ENCODE measurements at regions not wholly inside any gene's neighbourhood (a gene's known extent, or its start where the extent isn't known, plus 50 kb on each side); places are given as distances from the start of the nearest gene placed in this dataset.

GRCh38 chr12:65640489-65640901, 183.8 kb upstream of the HMGA2 start:
- Histone ChIP-seq H2AFZ (ENCODE audit: low read length) (peak overlapping the region; percentile 29), H3K4me1 (ENCODE audit: control insufficient read depth, extremely low read depth, insufficient read depth, low read length) (peaks cover 15% of the 10 kb centered on the region), H3K9ac (ENCODE audit: insufficient read depth, low read length) (no peak overlapping the region), H3K27me3 (ENCODE audit: control insufficient read depth, insufficient read depth, low read length) (no peaks in the 10 kb centered on the region), H4K20me1 (ENCODE audit: control insufficient read depth, extremely low read depth, insufficient read depth, low read length) (no peaks in the 10 kb centered on the region), H3K36me3 (ENCODE audit: control insufficient read depth, insufficient read depth, low read length) (no peaks in the 10 kb centered on the region), H3K4me2 (ENCODE audit: extremely low read depth, insufficient read depth, low read length) (peak overlapping the region; percentile 42), H3K27ac (ENCODE audit: insufficient read depth, low read length) (peak overlapping the region; percentile 61), H3K4me3 (replicated peaks in 1 of 4; ENCODE audit: control extremely low read depth in 1 of 4, insufficient read depth in 1 of 4, low read depth in 3 of 4, low read length in 4 of 4) (no peak overlapping the region), H3K9me3 (ENCODE audit: control insufficient read depth, insufficient read depth, low read depth, low read length) (no peaks in the 10 kb centered on the region), H3K79me2 (ENCODE audit: control insufficient read depth, insufficient read depth, low read length) (no peaks in the 10 kb centered on the region)
- peak in 1 of 2 donors; percentile 83 for DNase-seq (ENCODE audit: low read depth in 2 of 2)
- TF ChIP-seq, protein P1, sequence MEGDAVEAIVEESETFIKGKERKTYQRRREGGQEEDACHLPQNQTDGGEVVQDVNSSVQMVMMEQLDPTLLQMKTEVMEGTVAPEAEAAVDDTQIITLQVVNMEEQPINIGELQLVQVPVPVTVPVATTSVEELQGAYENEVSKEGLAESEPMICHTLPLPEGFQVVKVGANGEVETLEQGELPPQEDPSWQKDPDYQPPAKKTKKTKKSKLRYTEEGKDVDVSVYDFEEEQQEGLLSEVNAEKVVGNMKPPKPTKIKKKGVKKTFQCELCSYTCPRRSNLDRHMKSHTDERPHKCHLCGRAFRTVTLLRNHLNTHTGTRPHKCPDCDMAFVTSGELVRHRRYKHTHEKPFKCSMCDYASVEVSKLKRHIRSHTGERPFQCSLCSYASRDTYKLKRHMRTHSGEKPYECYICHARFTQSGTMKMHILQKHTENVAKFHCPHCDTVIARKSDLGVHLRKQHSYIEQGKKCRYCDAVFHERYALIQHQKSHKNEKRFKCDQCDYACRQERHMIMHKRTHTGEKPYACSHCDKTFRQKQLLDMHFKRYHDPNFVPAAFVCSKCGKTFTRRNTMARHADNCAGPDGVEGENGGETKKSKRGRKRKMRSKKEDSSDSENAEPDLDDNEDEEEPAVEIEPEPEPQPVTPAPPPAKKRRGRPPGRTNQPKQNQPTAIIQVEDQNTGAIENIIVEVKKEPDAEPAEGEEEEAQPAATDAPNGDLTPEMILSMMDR (conservative IDR thresholded peaks at IDR 0.05 in 1 of 2, IDR thresholded peaks at IDR 0.05 in 1 of 2; ENCODE audit: low read depth in 1 of 2, low read length in 2 of 2): no peak
- TF ChIP-seq EZH2 (IDR thresholded peaks at IDR 0.05; ENCODE audit: low read length, missing control alignments): no peak

DNA sequence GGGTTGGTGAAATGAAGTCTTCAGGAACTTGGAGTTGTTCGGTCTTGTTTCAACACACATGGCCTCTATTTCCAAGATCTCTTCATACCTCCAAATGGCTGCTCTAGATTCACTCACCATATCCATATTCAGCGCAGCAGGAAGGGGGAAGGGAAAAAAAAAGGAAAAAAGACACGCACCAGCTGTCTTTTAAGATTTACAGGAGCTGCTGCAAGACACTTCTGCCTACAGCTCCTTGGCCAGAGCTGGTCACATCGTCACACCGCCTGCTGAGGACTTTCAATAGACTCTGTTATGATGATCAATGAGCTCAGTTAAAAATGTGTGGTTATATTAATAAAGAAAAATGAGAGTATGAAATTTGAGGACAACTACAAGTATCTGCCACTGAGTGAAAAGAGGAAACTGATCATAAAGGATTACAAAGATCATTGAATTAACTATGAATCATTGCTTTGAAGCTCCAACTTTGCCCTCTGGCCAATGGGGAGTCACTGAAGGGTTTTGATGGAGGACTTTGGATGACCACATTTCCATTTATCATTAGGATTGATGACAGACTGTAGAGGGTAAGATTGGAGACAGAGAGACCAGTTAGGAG, 182.1 kb upstream of the HMGA2 start:
- DNase-seq (ENCODE audit: low read depth in 2 of 2): no peak

GRCh38 chr12:65643171-65643570, 181.1 kb upstream of the HMGA2 start:
- H3K4me1 ChIP-seq (ENCODE audit: control insufficient read depth, extremely low read depth, insufficient read depth, low read length): peaks cover 11% of the 10 kb centered on the region
- TF ChIP-seq EZH2 (IDR thresholded peaks at IDR 0.05; ENCODE audit: low read length, missing control alignments): no peak
- TF ChIP-seq, protein P1 (conservative IDR thresholded peaks at IDR 0.05 in 1 of 2, IDR thresholded peaks at IDR 0.05 in 1 of 2; ENCODE audit: low read depth in 1 of 2, low read length in 2 of 2): no peak
- no peaks in the 10 kb centered on the region for H4K20me1 ChIP-seq (ENCODE audit: control insufficient read depth, extremely low read depth, insufficient read depth, low read length)
- H3K27me3 ChIP-seq (ENCODE audit: control insufficient read depth, insufficient read depth, low read length): no peaks in the 10 kb centered on the region
- no peak overlapping the region for H3K9ac ChIP-seq (ENCODE audit: insufficient read depth, low read length)
- H3K79me2 ChIP-seq (ENCODE audit: control insufficient read depth, insufficient read depth, low read length): no peaks in the 10 kb centered on the region
- DNase-seq (ENCODE audit: low read depth in 2 of 2): no peak
- no peak overlapping the region for H2AFZ ChIP-seq (ENCODE audit: low read length)
- no peak overlapping the region for H3K4me2 ChIP-seq (ENCODE audit: extremely low read depth, insufficient read depth, low read length)
- H3K36me3 ChIP-seq (ENCODE audit: control insufficient read depth, insufficient read depth, low read length): no peaks in the 10 kb centered on the region
- H3K9me3 ChIP-seq (ENCODE audit: control insufficient read depth, insufficient read depth, low read depth, low read length): no peaks in the 10 kb centered on the region
- no peak overlapping the region for H3K4me3 ChIP-seq (replicated peaks in 1 of 4; ENCODE audit: control extremely low read depth in 1 of 4, insufficient read depth in 1 of 4, low read depth in 3 of 4, low read length in 4 of 4)
- peak overlapping the region; percentile 20 for H3K27ac ChIP-seq (ENCODE audit: insufficient read depth, low read length)

More for the DNA sequence above, 182.1 kb upstream of the HMGA2 start:
- TF ChIP-seq, protein P1 (conservative IDR thresholded peaks at IDR 0.05 in 1 of 2, IDR thresholded peaks at IDR 0.05 in 1 of 2; ENCODE audit: low read depth in 1 of 2, low read length in 2 of 2): no peak
- TF ChIP-seq EZH2 (IDR thresholded peaks at IDR 0.05; ENCODE audit: low read length, missing control alignments): no peak
- H3K36me3 ChIP-seq (ENCODE audit: control insufficient read depth, insufficient read depth, low read length): no peaks in the 10 kb centered on the region
- no peak overlapping the region for H3K4me2 ChIP-seq (ENCODE audit: extremely low read depth, insufficient read depth, low read length)
- H3K27ac ChIP-seq (ENCODE audit: insufficient read depth, low read length): no peak overlapping the region
- H4K20me1 ChIP-seq (ENCODE audit: control insufficient read depth, extremely low read depth, insufficient read depth, low read length): no peaks in the 10 kb centered on the region
- no peaks in the 10 kb centered on the region for H3K9me3 ChIP-seq (ENCODE audit: control insufficient read depth, insufficient read depth, low read depth, low read length)
- H3K79me2 ChIP-seq (ENCODE audit: control insufficient read depth, insufficient read depth, low read length): no peaks in the 10 kb centered on the region
- no peak overlapping the region for H2AFZ ChIP-seq (ENCODE audit: low read length)
- no peak overlapping the region for H3K9ac ChIP-seq (ENCODE audit: insufficient read depth, low read length)
- H3K4me3 ChIP-seq (replicated peaks in 1 of 4; ENCODE audit: control extremely low read depth in 1 of 4, insufficient read depth in 1 of 4, low read depth in 3 of 4, low read length in 4 of 4): no peak overlapping the region
- peaks cover 14% of the 10 kb centered on the region for H3K4me1 ChIP-seq (ENCODE audit: control insufficient read depth, extremely low read depth, insufficient read depth, low read length)
- no peaks in the 10 kb centered on the region for H3K27me3 ChIP-seq (ENCODE audit: control insufficient read depth, insufficient read depth, low read length)

All from fibroblast of lung (primary cell).